ENCODE measurements at regions not wholly inside any gene's neighbourhood (a gene's known extent, or its start where the extent isn't known, plus 50 kb on each side); places are given as distances from the start of the nearest gene placed in this dataset.

- no peak for TF ChIP-seq EZH2phosphoT487 (IDR thresholded peaks at IDR 0.05; ENCODE audit: borderline replicate concordance, low read length)
- TF ChIP-seq CTCF (IDR thresholded peaks at IDR 0.05; ENCODE audit: low read depth, low read length, poor library complexity, severe bottlenecking) = no peak
These were observed 1166.1 kb downstream of the TYW1 start for GRCh38 chr7:68162712-68163111.

Measured in DOHH2 (cell line).